ENCODE measurements at regions not wholly inside any gene's neighbourhood (a gene's known extent, or its start where the extent isn't known, plus 50 kb on each side); places are given as distances from the start of the nearest gene placed in this dataset.

- in situ Hi-C loops (cut with MboI) = no loop called here
- H3K79me2 ChIP-seq (ENCODE audit: insufficient read depth) = no peaks in the 10 kb centered on the region
- H3K27me3 ChIP-seq (replicated peaks; ENCODE audit: insufficient read depth) = peaks cover 6% of the 10 kb centered on the region; the same call in 1 of the 2 replicates
- DNase-seq = no peak
- 47 to 62% methylated on average over 3 of the region's 3 CpGs for WGBS, 2 experiments (ENCODE audit: low coverage in 1 of 2, low lambda C conversion rate in 2 of 2, missing lambda C conversion rate in 2 of 2)
- no peak for TF ChIP-seq EZH2 (IDR thresholded peaks at IDR 0.05; ENCODE audit: insufficient read depth, poor library complexity, severe bottlenecking)
- no peak for TF ChIP-seq EZH2phosphoT487 (IDR thresholded peaks at IDR 0.05; ENCODE audit: insufficient read depth, low read depth)
- no peaks in the 10 kb centered on the region for H3F3A ChIP-seq (ENCODE audit: insufficient read depth)
- no peak overlapping the region for H3K4me2 ChIP-seq (ENCODE audit: unreplicated experiment)
- H2AFZ ChIP-seq = no peak overlapping the region
- no peaks in the 10 kb centered on the region for H3K9me2 ChIP-seq (ENCODE audit: insufficient read depth)
- H3K9me3 ChIP-seq (ENCODE audit: low read depth) = no peaks in the 10 kb centered on the region
- no peaks in the 10 kb centered on the region for H4K20me1 ChIP-seq (ENCODE audit: insufficient read depth)
- H3K9ac ChIP-seq = no peak overlapping the region
- H3K4me3 ChIP-seq = no peak overlapping the region
- no peaks in the 10 kb centered on the region for H3K4me1 ChIP-seq (ENCODE audit: insufficient read depth)
- no peak overlapping the region for H3K27ac ChIP-seq
- H3K36me3 ChIP-seq (ENCODE audit: low read depth) = no peaks in the 10 kb centered on the region
These were observed 51.7 kb upstream of the G2E3 start for GRCh38 chr14:30507209-30507608.

Measured in GM23248 (cell line).